Caco-2 (cell line): ENCODE measurements at regions not wholly inside any gene's neighbourhood (a gene's known extent, or its start where the extent isn't known, plus 50 kb on each side); places are given as distances from the start of the nearest gene placed in this dataset.

ENCODE experiments used
- BruUV-seq: library from RNA; stranded (reverse); fragments of 400-500 nt; replicated peaks from 2 replicates; lab custom pipeline; 2021; lab: Mats Ljungman, UMichigan
- CTCF ChIA-PET: fragments of 300-600 bp; sonication (Branson Sonifier 250); formaldehyde crosslinking; loops from one replicate; lab custom pipeline; 2022; ENCODE audit warnings: antibody characterized with exemption; lab: Charles Lee
- POLR2A ChIA-PET: fragments of 300-600 bp; sonication (Branson Sonifier 250); formaldehyde crosslinking; loops from one replicate; lab custom pipeline; 2022; ENCODE audit warnings: antibody characterized with exemption; lab: Charles Lee
- DNase-seq, 2 experiments: peaks; one replicate each; pipeline versions ENCODE4 v3.0.0 to v3.0.0-alpha.2; 2020 to 2022
- H3K27me3 ChIP-seq: replicated peaks from 2 replicates; pipeline ENCODE4 v1.6.0; 2011; ENCODE audit warnings: low read length; ENCODE audit not compliant: control insufficient read depth, insufficient read depth
- H3K36me3 ChIP-seq: 2 replicates; pipeline ENCODE4 v1.5.1; 2011; ENCODE audit warnings: low read length; ENCODE audit not compliant: control insufficient read depth, insufficient read depth
- H3K4me1 ChIP-seq: fragments of 250-450 bp; sonication (Bioruptor Pico); 2 replicates; pipeline ENCODE4 v1.5.1; 2020; ENCODE audit warnings: mild to moderate bottlenecking
- H3K4me3 ChIP-seq: 2 replicates; pipeline ENCODE4 v1.5.1; 2011; ENCODE audit warnings: low read depth, mild to moderate bottlenecking, control low read depth, low read length
- H3K9me3 ChIP-seq: fragments of 250-450 bp; sonication (Bioruptor Pico); 2 replicates; pipeline ENCODE4 v1.5.1; 2020; ENCODE audit warnings: mild to moderate bottlenecking, moderate library complexity
- H3K27ac Mint-ChIP-seq: one replicate; pipeline ENCODE4 v1.8.0; 2022; ENCODE audit warnings: mixed read lengths; ENCODE audit not compliant: unreplicated experiment
- H3K27me3 Mint-ChIP-seq: one replicate; pipeline ENCODE4 v1.8.0; 2022; ENCODE audit warnings: mixed read lengths; ENCODE audit not compliant: insufficient read depth, unreplicated experiment
- H3K36me3 Mint-ChIP-seq: one replicate; pipeline ENCODE4 v1.8.0; 2022; ENCODE audit warnings: mild to moderate bottlenecking, mixed read lengths; ENCODE audit not compliant: insufficient read depth, unreplicated experiment
- H3K4me1 Mint-ChIP-seq: one replicate; pipeline ENCODE4 v1.8.0; 2022; ENCODE audit warnings: low read depth, mixed read lengths; ENCODE audit not compliant: unreplicated experiment
- H3K4me3 Mint-ChIP-seq: one replicate; pipeline ENCODE4 v1.8.0; 2022; ENCODE audit warnings: mild to moderate bottlenecking, moderate library complexity, mixed read lengths; ENCODE audit not compliant: unreplicated experiment
- H3K9me3 Mint-ChIP-seq: one replicate; pipeline ENCODE4 v1.8.0; 2022; ENCODE audit warnings: mixed read lengths; ENCODE audit not compliant: unreplicated experiment
- CTCF ChIP-seq, 2 experiments: fragments of 200-600 bp in 1 of 2; IDR thresholded peaks; 1 replicate in 1 of 2; 2 replicates in 1 of 2; pipeline versions ENCODE4 v1.5.1 to v1.8.0; 2011 to 2022; ENCODE audit warnings: antibody characterized with exemption in 1 of 2, control low read depth in 1 of 2, inconsistent platforms in 1 of 2, low read depth in 1 of 2, low read length in 1 of 2, mild to moderate bottlenecking in 1 of 2, moderate library complexity in 1 of 2; ENCODE audit not compliant: insufficient read depth in 1 of 2, severe bottlenecking in 1 of 2, unreplicated experiment in 1 of 2
- intact Hi-C: fragments of 100-400 bp; cut with micrococcal nuclease; formaldehyde crosslinking; loops from one replicate; pipeline ENCODE4 v1.10.0; 2022; ENCODE audit not compliant: unreplicated experiment

- ChIA-PET CTCF (no interaction called here), POLR2A (no interaction called here)
- Histone ChIP-seq H3K4me1 (no peaks in the 10 kb centered on the region), H3K36me3 (no peaks in the 10 kb centered on the region), H3K4me3 (no peak overlapping the region), H3K27me3 (no peaks in the 10 kb centered on the region), H3K9me3 (no peaks in the 10 kb centered on the region)
- DNase-seq = no peak
- Mint-ChIP-seq H3K27me3 (peaks cover 7% of the 10 kb centered on the region), H3K4me3 (no peak overlapping the region), H3K4me1 (no peaks in the 10 kb centered on the region), H3K27ac (no peak overlapping the region), H3K36me3 (no peaks in the 10 kb centered on the region), H3K9me3 (no peaks in the 10 kb centered on the region)
- no peak for TF ChIP-seq CTCF (IDR thresholded peaks at IDR 0.05; ENCODE audit: insufficient read depth in 1 of 2, low read depth in 1 of 2, low read length in 1 of 2, severe bottlenecking in 1 of 2, unreplicated experiment in 1 of 2)
- intact Hi-C loops = no loop called here
- BruUV-seq = no TSS peak
These were observed 124.4 kb upstream of the MRPS22 start for GRCh38 chr3:139219463-139219862.

- ChIA-PET POLR2A (no interaction called here), CTCF (no interaction called here)
- H3K27ac Mint-ChIP-seq = no peak overlapping the region
- H3K4me1 Mint-ChIP-seq = no peaks in the 10 kb centered on the region
- peaks cover 4% of the 10 kb centered on the region for H3K27me3 Mint-ChIP-seq
- intact Hi-C loops = no loop called here
- Histone ChIP-seq H3K36me3 (no peaks in the 10 kb centered on the region), H3K4me3 (no peak overlapping the region), H3K27me3 (no peaks in the 10 kb centered on the region), H3K4me1 (no peaks in the 10 kb centered on the region), H3K9me3 (no peaks in the 10 kb centered on the region)
- no peak overlapping the region for H3K4me3 Mint-ChIP-seq
- H3K9me3 Mint-ChIP-seq = no peaks in the 10 kb centered on the region
- BruUV-seq = no TSS peak
- no peak for DNase-seq
- no peaks in the 10 kb centered on the region for H3K36me3 Mint-ChIP-seq
- TF ChIP-seq CTCF (IDR thresholded peaks at IDR 0.05; ENCODE audit: insufficient read depth in 1 of 2, low read depth in 1 of 2, low read length in 1 of 2, severe bottlenecking in 1 of 2, unreplicated experiment in 1 of 2) = no peak
These were observed 121.6 kb upstream of the MRPS22 start for GRCh38 chr3:139222100-139222657.

- no peak overlapping the region for H3K27ac Mint-ChIP-seq
- no peak overlapping the region for H3K4me3 Mint-ChIP-seq
- no peaks in the 10 kb centered on the region for H3K4me1 Mint-ChIP-seq
- Histone ChIP-seq H3K4me1 (no peaks in the 10 kb centered on the region), H3K9me3 (no peaks in the 10 kb centered on the region), H3K4me3 (no peak overlapping the region), H3K36me3 (no peaks in the 10 kb centered on the region), H3K27me3 (no peaks in the 10 kb centered on the region)
- ChIA-PET POLR2A (no interaction called here), CTCF (no interaction called here)
- no peak for DNase-seq
- TF ChIP-seq CTCF (IDR thresholded peaks at IDR 0.05; ENCODE audit: insufficient read depth in 1 of 2, low read depth in 1 of 2, low read length in 1 of 2, severe bottlenecking in 1 of 2, unreplicated experiment in 1 of 2) = no peak
- no peaks in the 10 kb centered on the region for H3K9me3 Mint-ChIP-seq
- BruUV-seq = no TSS peak
- intact Hi-C loops = no loop called here
- no peaks in the 10 kb centered on the region for H3K36me3 Mint-ChIP-seq
- no peaks in the 10 kb centered on the region for H3K27me3 Mint-ChIP-seq
These were observed 118.3 kb upstream of the MRPS22 start for GRCh38 chr3:139225548-139225947.
